ENCODE measurements at regions not wholly inside any gene's neighbourhood (a gene's known extent, or its start where the extent isn't known, plus 50 kb on each side); places are given as distances from the start of the nearest gene placed in this dataset.

GRCh38 chr9:87338088-87338989 is 159.3 kb upstream of the DAPK1 start:
- H3K27ac ChIP-seq = no peak overlapping the region

DNA sequence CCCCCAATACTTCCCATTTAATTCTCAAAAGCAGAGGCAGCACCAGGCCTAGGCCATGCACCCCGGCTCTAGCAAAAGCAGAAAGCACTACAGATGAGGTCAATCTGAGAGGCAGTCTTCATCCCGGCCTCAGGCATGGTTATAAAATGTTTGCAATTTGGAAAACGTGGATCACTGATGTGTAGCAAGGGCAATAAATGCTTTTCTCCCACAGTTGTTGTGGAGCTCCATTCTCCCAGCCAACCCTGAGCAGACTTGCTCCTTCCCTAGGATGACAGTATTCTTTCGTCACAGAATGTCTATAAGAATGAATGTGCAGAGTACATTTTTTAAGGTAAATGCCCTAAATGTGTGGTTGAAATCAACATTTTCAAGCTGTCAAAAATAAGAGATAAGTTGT is 157.3 kb upstream of the DAPK1 start:
- no peak overlapping the region for H3K9ac ChIP-seq (ENCODE audit: low read depth in 2 of 2, low read length in 2 of 2)
- intact Hi-C loops (cut with DNase I) = loop anchor here (10.0 kb wide), 1 partner anchor 154 kb away; the partner anchor contains the start of gene DAPK1

More at GRCh38 chr9:87338088-87338989, 159.3 kb upstream of the DAPK1 start:
- intact Hi-C loops (cut with DNase I) = no loop called here
- no peak overlapping the region for H3K9ac ChIP-seq (ENCODE audit: low read depth in 2 of 2, low read length in 2 of 2)
- no peak overlapping the region for H3K4me3 ChIP-seq
- peaks cover 8% of the 10 kb centered on the region for H3K27me3 ChIP-seq
- DNase-seq = no peak
- H3K9me3 ChIP-seq = no peaks in the 10 kb centered on the region
- no peaks in the 10 kb centered on the region for H3K4me1 ChIP-seq
- TF ChIP-seq CTCF (IDR thresholded peaks at IDR 0.05) = no peak
- H3K36me3 ChIP-seq = no peaks in the 10 kb centered on the region

DNA sequence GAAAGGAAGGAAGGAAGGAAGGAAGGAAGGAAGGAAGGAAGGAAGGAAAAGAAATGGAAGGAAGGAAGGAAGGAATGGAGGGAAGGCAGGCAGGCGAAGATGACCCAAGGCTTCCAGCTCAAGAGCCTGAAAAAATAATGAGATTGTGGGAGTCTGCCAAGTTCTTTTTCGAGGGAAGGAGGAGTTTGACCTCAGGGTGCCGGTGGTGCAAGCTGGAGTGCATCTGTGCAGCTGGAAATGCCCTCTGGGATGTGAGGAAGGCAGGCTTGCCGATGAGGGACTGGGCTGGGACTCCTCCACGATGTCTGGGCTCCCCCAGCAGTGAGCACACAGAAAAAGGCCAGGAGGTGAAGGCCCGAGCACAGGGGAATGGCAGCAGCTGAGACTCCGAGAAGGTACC is 154.9 kb upstream of the DAPK1 start:
- H3K9ac ChIP-seq (ENCODE audit: low read depth in 2 of 2, low read length in 2 of 2) = no peak overlapping the region
- no peak for TF ChIP-seq CTCF (IDR thresholded peaks at IDR 0.05)
- no peaks in the 10 kb centered on the region for H3K36me3 ChIP-seq
- no peak for DNase-seq
- peaks cover 4% of the 10 kb centered on the region for H3K27me3 ChIP-seq
- no peak overlapping the region for H3K4me3 ChIP-seq
- intact Hi-C loops (cut with DNase I) = loop anchor here (10.0 kb wide), 1 partner anchor 152 kb away; the partner anchor contains the start of gene DAPK1
- no peak overlapping the region for H3K27ac ChIP-seq
- H3K4me1 ChIP-seq = no peaks in the 10 kb centered on the region
- H3K9me3 ChIP-seq = no peaks in the 10 kb centered on the region

More for the DNA sequence above, 157.3 kb upstream of the DAPK1 start:
- no peak overlapping the region for H3K4me3 ChIP-seq
- no peaks in the 10 kb centered on the region for H3K9me3 ChIP-seq
- no peak overlapping the region for H3K27ac ChIP-seq
- peaks cover 8% of the 10 kb centered on the region for H3K27me3 ChIP-seq
- DNase-seq = no peak
- no peak for TF ChIP-seq CTCF (IDR thresholded peaks at IDR 0.05)
- H3K36me3 ChIP-seq = no peaks in the 10 kb centered on the region
- no peaks in the 10 kb centered on the region for H3K4me1 ChIP-seq

DNA sequence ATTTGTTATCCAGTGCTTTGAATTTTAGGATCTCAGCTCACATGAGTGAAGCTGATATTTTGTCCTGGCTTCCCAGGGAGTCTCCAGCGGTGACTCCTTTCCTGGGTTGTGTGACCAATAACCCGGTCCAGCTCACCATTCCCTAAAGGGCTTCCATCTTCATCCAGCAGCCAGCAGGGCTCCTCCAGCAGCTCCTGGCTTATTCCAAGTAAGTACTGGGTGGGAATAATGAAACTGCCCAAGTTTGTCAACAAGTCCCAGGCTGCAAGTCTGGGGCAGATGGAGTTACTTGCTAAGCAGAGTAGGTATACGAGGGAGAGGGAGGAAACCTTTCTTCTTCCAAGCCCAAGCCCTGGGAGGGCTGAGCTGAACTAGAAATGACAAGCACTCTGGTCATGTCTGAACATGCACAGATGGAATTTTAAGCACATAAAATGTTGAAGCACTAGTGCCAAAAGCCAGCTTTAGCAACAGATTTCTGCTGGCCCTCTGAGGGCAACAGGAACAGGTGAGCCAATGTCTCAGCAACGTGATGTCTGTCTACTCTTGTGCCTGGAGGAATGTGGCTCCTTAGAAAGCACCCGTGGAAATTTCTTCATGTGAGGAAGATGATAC is 153.7 kb upstream of the DAPK1 start:
- Histone ChIP-seq H3K27me3 (no peaks in the 10 kb centered on the region), H3K4me3 (no peak overlapping the region), H3K4me1 (no peaks in the 10 kb centered on the region), H3K27ac (no peak overlapping the region), H3K36me3 (no peaks in the 10 kb centered on the region), H3K9ac (ENCODE audit: low read depth in 2 of 2, low read length in 2 of 2) (no peak overlapping the region), H3K9me3 (no peaks in the 10 kb centered on the region)
- DNase-seq = no peak
- intact Hi-C loops (cut with DNase I) = loop anchor here (10.0 kb wide), 1 partner anchor 151 kb away; the partner anchor contains the start of gene DAPK1
- no peak for TF ChIP-seq CTCF (IDR thresholded peaks at IDR 0.05)

DNA sequence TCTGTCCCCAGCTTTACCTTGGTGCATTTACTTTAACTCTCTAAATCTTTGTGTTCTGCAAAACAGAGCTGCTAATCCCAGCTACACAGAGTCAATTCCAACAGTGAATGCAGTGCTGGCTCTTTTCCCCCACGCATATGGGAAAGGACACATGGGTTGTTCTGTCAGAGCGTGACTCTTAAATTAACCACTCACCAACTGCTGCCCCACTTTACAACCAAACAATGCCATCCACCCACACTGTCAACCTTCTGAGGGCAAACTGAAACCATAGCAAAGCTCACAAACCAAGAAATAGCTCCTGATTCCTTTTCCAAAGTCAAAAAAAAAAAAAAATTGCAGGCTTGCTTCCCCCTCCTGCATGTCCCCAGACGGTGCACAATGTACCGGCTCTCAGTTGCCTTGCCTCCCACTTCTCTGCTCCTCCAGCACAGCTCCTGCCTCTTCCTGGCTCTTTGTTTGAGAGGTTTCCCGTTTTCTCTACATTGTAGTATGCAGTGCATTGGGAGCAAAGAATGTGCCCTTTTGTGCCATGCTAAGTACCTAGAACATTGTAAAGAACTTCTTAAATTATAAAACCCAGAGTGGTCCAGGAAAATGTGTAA is 151.5 kb upstream of the DAPK1 start:
- H3K4me1 ChIP-seq = no peaks in the 10 kb centered on the region
- intact Hi-C loops (cut with DNase I) = loop anchor here (10.0 kb wide), 1 partner anchor 149 kb away; the partner anchor contains the start of gene DAPK1
- no peaks in the 10 kb centered on the region for H3K27me3 ChIP-seq
- no peak overlapping the region for H3K27ac ChIP-seq
- no peaks in the 10 kb centered on the region for H3K36me3 ChIP-seq
- TF ChIP-seq CTCF (IDR thresholded peaks at IDR 0.05) = no peak
- no peak overlapping the region for H3K4me3 ChIP-seq
- H3K9ac ChIP-seq (ENCODE audit: low read depth in 2 of 2, low read length in 2 of 2) = no peak overlapping the region
- DNase-seq = no peak
- no peaks in the 10 kb centered on the region for H3K9me3 ChIP-seq
